GM23338 (cell line): ENCODE measurements at regions not wholly inside any gene's neighbourhood (a gene's known extent, or its start where the extent isn't known, plus 50 kb on each side); places are given as distances from the start of the nearest gene placed in this dataset.

Experiments used
- ATAC-seq: fragments of 200-7000 bp; cut with Tn5 transposase; 3 replicates; pipeline ENCODE4 v1.9.1; 2020
- DNase-seq: peaks from one replicate; pipeline ENCODE4 v3.0.0-alpha.2; 2015; ENCODE audit warnings: low spot score
- H2AFZ ChIP-seq: fragments of 200-600 bp; sonication (generic); 2 replicates; pipeline ENCODE4 v1.8.0; 2016; ENCODE audit warnings: antibody characterized with exemption, mild to moderate bottlenecking, moderate library complexity
- H3F3A ChIP-seq: fragments of 200-600 bp; sonication (generic); replicated peaks from 2 replicates; pipeline ENCODE4 v1.8.0; 2017; ENCODE audit warnings: antibody characterized with exemption, mixed run types, low read depth
- H3K27ac ChIP-seq: fragments of 200-600 bp; sonication (generic); 2 replicates; pipeline ENCODE4 v1.6.1; 2016; ENCODE audit warnings: low read depth
- H3K27me3 ChIP-seq: fragments of 200-600 bp; sonication (generic); 2 replicates; pipeline ENCODE4 v1.8.0; 2016; ENCODE audit warnings: mild to moderate bottlenecking, mixed run types, moderate library complexity; ENCODE audit not compliant: insufficient read depth
- H3K36me3 ChIP-seq: fragments of 200-600 bp; sonication (generic); 2 replicates; pipeline ENCODE4 v1.8.0; 2016; ENCODE audit warnings: mild to moderate bottlenecking; ENCODE audit not compliant: insufficient read depth
- H3K4me1 ChIP-seq: fragments of 200-600 bp; sonication (generic); 2 replicates; pipeline ENCODE4 v1.8.0; 2016; ENCODE audit warnings: mild to moderate bottlenecking, moderate library complexity; ENCODE audit not compliant: insufficient read depth
- H3K4me2 ChIP-seq: fragments of 200-600 bp; sonication (generic); 2 replicates; pipeline ENCODE4 v1.7.1; 2017; ENCODE audit warnings: mixed run types
- H3K4me3 ChIP-seq: fragments of 200-600 bp; sonication (generic); 2 replicates; pipeline ENCODE4 v1.6.1; 2016; ENCODE audit warnings: mixed run types
- H3K79me2 ChIP-seq: fragments of 200-600 bp; sonication (generic); replicated peaks from 2 replicates; pipeline ENCODE4 v1.8.0; 2017; ENCODE audit warnings: mild to moderate bottlenecking; ENCODE audit not compliant: insufficient read depth
- H3K9me2 ChIP-seq: fragments of 200-600 bp; sonication (generic); 2 replicates; pipeline ENCODE4 v1.8.0; 2017; ENCODE audit not compliant: insufficient read depth
- H4K20me1 ChIP-seq: fragments of 200-600 bp; sonication (generic); replicated peaks from 2 replicates; pipeline ENCODE4 v1.8.0; 2017; ENCODE audit warnings: mild to moderate bottlenecking; ENCODE audit not compliant: insufficient read depth
- H3K27ac Mint-ChIP-seq: 2 replicates; pipeline ENCODE4 v1.8.0; 2020; ENCODE audit warnings: inconsistent platforms, mild to moderate bottlenecking, moderate library complexity, mixed read lengths
- H3K27me3 Mint-ChIP-seq: 3 replicates; pipeline ENCODE4 v1.8.0; 2022; ENCODE audit warnings: low read depth, mild to moderate bottlenecking, moderate library complexity, mixed read lengths, inconsistent platforms; ENCODE audit not compliant: insufficient read depth, poor library complexity
- H3K36me3 Mint-ChIP-seq: 3 replicates; pipeline ENCODE4 v1.8.0; 2021; ENCODE audit warnings: low read depth, mild to moderate bottlenecking, inconsistent platforms, moderate library complexity, mixed read lengths
- H3K4me1 Mint-ChIP-seq: 3 replicates; pipeline ENCODE4 v1.8.0; 2020; ENCODE audit warnings: mild to moderate bottlenecking, inconsistent platforms, mixed read lengths
- H3K4me3 Mint-ChIP-seq: 3 replicates; pipeline ENCODE4 v1.8.0; 2021; ENCODE audit warnings: moderate library complexity, mild to moderate bottlenecking, inconsistent platforms, mixed read lengths
- H3K9me3 Mint-ChIP-seq: 3 replicates; pipeline ENCODE4 v1.8.0; 2020; ENCODE audit warnings: moderate library complexity, mild to moderate bottlenecking, inconsistent platforms, mixed read lengths
- CREB1 ChIP-seq: fragments of 250-450 bp; sonication (Bioruptor Pico); IDR thresholded peaks from 2 replicates; pipeline ENCODE4 v1.5.0; 2020; ENCODE audit warnings: low read depth, mild to moderate bottlenecking, moderate library complexity
- CTCF ChIP-seq, 2 experiments: fragments of 200-600 bp in 1 of 2; sonication (generic) in 1 of 2; conservative IDR thresholded peaks; 2 replicates each; pipeline versions ENCODE4 v1.5.1 to v1.6.1; 2016 to 2017; ENCODE audit warnings: antibody characterized with exemption in 2 of 2, low read depth in 2 of 2, mild to moderate bottlenecking in 2 of 2, moderate library complexity in 1 of 2
- EZH2 ChIP-seq: fragments of 200-600 bp; sonication (generic); IDR thresholded peaks from one replicate; pipeline ENCODE4 v1.8.0; 2017; ENCODE audit warnings: antibody characterized with exemption, mild to moderate bottlenecking, low read depth; ENCODE audit not compliant: unreplicated experiment
- EZH2phosphoT487 ChIP-seq: fragments of 200-600 bp; sonication (generic); IDR thresholded peaks from one replicate; pipeline ENCODE4 v1.8.1; 2018; ENCODE audit warnings: antibody characterized with exemption; ENCODE audit not compliant: unreplicated experiment
- JUNB ChIP-seq: IDR thresholded peaks from one replicate; pipeline ENCODE4 v1.6.1; 2016; ENCODE audit warnings: antibody characterized with exemption; ENCODE audit not compliant: unreplicated experiment
- NANOG ChIP-seq: IDR thresholded peaks from 2 replicates; pipeline ENCODE4 v1.6.1; 2016; ENCODE audit warnings: antibody characterized with exemption, borderline replicate concordance
- POLR2AphosphoS5 ChIP-seq: IDR thresholded peaks from 2 replicates; pipeline ENCODE4 v1.6.1; 2016; ENCODE audit warnings: antibody characterized with exemption, low read depth
- STAT1 ChIP-seq: IDR thresholded peaks from one replicate; pipeline ENCODE4 v1.6.1; 2016; ENCODE audit warnings: antibody characterized with exemption; ENCODE audit not compliant: unreplicated experiment
- ZNF114 ChIP-seq: fragments of 250-450 bp; sonication (Bioruptor Pico); IDR thresholded peaks from 2 replicates; pipeline ENCODE4 v1.5.0; 2020; ENCODE audit warnings: mild to moderate bottlenecking, moderate library complexity
- ZNF331 ChIP-seq: fragments of 250-450 bp; sonication (Bioruptor Pico); IDR thresholded peaks from 2 replicates; pipeline ENCODE4 v1.5.0; 2020; ENCODE audit warnings: low read depth, mild to moderate bottlenecking, moderate library complexity
- TF ChIP-seq, protein P1 (sequence below): fragments of 250-450 bp; sonication (Bioruptor Pico); IDR thresholded peaks from 2 replicates; pipeline ENCODE4 v1.5.0; 2020; ENCODE audit warnings: mild to moderate bottlenecking, moderate library complexity
- TF ChIP-seq, protein P2 (sequence below): IDR thresholded peaks from 2 replicates; pipeline ENCODE4 v1.6.1; 2016; ENCODE audit warnings: antibody characterized with exemption
- TF ChIP-seq, protein P3 (sequence below): IDR thresholded peaks from one replicate; pipeline ENCODE4 v1.6.1; 2018; ENCODE audit warnings: antibody characterized with exemption; ENCODE audit not compliant: unreplicated experiment

DNA sequence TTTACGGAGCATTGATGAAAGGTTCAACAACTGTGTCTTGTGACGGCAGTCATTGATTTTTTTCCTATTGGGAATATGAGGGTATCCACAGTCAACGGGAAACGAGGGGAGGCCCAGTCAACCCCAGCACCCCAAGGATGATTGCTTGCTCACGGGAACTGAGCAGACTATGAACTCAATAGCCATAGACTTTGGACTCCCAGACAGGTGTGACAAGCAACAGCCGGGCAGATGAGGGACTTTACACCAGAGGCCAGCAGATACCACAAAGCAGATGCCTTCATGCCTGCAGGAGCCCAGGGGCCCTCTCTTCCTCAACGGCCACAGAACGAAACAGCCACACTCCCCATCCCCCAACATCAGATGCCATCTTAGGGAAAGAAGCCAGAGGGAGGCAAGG is 80.3 kb upstream of the FLT1 start:
- peaks cover 8% of the 10 kb centered on the region for H3K9me2 ChIP-seq
- no peak for DNase-seq
- no peak overlapping the region for H3K27ac ChIP-seq
- H3K36me3 Mint-ChIP-seq: no peaks in the 10 kb centered on the region
- no peak for ATAC-seq
- no peaks in the 10 kb centered on the region for H3F3A ChIP-seq
- H3K27ac Mint-ChIP-seq: no peak overlapping the region
- H3K36me3 ChIP-seq: no peaks in the 10 kb centered on the region
- H3K9me3 Mint-ChIP-seq: no peaks in the 10 kb centered on the region
- no peaks in the 10 kb centered on the region for H3K4me1 ChIP-seq
- H2AFZ ChIP-seq: no peak overlapping the region
- no peak overlapping the region for H3K4me2 ChIP-seq
- no peaks in the 10 kb centered on the region for H3K27me3 ChIP-seq
- TF ChIP-seq, protein P1, sequence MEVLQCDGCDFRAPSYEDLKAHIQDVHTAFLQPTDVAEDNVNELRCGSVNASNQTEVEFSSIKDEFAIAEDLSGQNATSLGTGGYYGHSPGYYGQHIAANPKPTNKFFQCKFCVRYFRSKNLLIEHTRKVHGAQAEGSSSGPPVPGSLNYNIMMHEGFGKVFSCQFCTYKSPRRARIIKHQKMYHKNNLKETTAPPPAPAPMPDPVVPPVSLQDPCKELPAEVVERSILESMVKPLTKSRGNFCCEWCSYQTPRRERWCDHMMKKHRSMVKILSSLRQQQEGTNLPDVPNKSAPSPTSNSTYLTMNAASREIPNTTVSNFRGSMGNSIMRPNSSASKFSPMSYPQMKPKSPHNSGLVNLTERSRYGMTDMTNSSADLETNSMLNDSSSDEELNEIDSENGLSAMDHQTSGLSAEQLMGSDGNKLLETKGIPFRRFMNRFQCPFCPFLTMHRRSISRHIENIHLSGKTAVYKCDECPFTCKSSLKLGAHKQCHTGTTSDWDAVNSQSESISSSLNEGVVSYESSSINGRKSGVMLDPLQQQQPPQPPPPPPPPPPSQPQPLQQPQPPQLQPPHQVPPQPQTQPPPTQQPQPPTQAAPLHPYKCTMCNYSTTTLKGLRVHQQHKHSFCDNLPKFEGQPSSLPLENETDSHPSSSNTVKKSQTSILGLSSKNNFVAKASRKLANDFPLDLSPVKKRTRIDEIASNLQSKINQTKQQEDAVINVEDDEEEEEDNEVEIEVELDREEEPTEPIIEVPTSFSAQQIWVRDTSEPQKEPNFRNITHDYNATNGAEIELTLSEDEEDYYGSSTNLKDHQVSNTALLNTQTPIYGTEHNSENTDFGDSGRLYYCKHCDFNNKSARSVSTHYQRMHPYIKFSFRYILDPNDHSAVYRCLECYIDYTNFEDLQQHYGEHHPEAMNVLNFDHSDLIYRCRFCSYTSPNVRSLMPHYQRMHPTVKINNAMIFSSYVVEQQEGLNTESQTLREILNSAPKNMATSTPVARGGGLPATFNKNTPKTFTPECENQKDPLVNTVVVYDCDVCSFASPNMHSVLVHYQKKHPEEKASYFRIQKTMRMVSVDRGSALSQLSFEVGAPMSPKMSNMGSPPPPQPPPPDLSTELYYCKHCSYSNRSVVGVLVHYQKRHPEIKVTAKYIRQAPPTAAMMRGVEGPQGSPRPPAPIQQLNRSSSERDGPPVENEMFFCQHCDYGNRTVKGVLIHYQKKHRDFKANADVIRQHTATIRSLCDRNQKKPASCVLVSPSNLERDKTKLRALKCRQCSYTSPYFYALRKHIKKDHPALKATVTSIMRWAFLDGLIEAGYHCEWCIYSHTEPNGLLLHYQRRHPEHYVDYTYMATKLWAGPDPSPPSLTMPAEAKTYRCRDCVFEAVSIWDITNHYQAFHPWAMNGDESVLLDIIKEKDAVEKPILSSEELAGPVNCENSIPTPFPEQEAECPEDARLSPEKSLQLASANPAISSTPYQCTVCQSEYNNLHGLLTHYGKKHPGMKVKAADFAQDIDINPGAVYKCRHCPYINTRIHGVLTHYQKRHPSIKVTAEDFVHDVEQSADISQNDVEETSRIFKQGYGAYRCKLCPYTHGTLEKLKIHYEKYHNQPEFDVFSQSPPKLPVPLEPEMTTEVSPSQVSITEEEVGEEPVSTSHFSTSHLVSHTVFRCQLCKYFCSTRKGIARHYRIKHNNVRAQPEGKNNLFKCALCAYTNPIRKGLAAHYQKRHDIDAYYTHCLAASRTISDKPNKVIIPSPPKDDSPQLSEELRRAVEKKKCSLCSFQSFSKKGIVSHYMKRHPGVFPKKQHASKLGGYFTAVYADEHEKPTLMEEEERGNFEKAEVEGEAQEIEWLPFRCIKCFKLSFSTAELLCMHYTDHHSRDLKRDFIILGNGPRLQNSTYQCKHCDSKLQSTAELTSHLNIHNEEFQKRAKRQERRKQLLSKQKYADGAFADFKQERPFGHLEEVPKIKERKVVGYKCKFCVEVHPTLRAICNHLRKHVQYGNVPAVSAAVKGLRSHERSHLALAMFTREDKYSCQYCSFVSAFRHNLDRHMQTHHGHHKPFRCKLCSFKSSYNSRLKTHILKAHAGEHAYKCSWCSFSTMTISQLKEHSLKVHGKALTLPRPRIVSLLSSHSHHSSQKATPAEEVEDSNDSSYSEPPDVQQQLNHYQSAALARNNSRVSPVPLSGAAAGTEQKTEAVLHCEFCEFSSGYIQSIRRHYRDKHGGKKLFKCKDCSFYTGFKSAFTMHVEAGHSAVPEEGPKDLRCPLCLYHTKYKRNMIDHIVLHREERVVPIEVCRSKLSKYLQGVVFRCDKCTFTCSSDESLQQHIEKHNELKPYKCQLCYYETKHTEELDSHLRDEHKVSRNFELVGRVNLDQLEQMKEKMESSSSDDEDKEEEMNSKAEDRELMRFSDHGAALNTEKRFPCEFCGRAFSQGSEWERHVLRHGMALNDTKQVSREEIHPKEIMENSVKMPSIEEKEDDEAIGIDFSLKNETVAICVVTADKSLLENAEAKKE (CRISPR knock-in tag): no peak
- TF ChIP-seq EZH2 (no peak), CTCF (conservative IDR thresholded peaks at IDR 0.05; ENCODE audit: low read depth in 2 of 2) (no peak), ZNF114 (CRISPR knock-in tag) (no peak), NANOG (no peak), CREB1 (CRISPR knock-in tag) (no peak), JUNB (no peak), ZNF331 (CRISPR knock-in tag) (no peak), POLR2AphosphoS5 (no peak), EZH2phosphoT487 (no peak), STAT1 (no peak)
- TF ChIP-seq, protein P2, sequence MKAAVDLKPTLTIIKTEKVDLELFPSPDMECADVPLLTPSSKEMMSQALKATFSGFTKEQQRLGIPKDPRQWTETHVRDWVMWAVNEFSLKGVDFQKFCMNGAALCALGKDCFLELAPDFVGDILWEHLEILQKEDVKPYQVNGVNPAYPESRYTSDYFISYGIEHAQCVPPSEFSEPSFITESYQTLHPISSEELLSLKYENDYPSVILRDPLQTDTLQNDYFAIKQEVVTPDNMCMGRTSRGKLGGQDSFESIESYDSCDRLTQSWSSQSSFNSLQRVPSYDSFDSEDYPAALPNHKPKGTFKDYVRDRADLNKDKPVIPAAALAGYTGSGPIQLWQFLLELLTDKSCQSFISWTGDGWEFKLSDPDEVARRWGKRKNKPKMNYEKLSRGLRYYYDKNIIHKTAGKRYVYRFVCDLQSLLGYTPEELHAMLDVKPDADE: no peak
- TF ChIP-seq, protein P3, sequence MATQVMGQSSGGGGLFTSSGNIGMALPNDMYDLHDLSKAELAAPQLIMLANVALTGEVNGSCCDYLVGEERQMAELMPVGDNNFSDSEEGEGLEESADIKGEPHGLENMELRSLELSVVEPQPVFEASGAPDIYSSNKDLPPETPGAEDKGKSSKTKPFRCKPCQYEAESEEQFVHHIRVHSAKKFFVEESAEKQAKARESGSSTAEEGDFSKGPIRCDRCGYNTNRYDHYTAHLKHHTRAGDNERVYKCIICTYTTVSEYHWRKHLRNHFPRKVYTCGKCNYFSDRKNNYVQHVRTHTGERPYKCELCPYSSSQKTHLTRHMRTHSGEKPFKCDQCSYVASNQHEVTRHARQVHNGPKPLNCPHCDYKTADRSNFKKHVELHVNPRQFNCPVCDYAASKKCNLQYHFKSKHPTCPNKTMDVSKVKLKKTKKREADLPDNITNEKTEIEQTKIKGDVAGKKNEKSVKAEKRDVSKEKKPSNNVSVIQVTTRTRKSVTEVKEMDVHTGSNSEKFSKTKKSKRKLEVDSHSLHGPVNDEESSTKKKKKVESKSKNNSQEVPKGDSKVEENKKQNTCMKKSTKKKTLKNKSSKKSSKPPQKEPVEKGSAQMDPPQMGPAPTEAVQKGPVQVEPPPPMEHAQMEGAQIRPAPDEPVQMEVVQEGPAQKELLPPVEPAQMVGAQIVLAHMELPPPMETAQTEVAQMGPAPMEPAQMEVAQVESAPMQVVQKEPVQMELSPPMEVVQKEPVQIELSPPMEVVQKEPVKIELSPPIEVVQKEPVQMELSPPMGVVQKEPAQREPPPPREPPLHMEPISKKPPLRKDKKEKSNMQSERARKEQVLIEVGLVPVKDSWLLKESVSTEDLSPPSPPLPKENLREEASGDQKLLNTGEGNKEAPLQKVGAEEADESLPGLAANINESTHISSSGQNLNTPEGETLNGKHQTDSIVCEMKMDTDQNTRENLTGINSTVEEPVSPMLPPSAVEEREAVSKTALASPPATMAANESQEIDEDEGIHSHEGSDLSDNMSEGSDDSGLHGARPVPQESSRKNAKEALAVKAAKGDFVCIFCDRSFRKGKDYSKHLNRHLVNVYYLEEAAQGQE: no peak
- no peak overlapping the region for H3K4me3 ChIP-seq
- no peak overlapping the region for H3K4me3 Mint-ChIP-seq
- peaks cover 9% of the 10 kb centered on the region for H3K27me3 Mint-ChIP-seq
- no peaks in the 10 kb centered on the region for H3K79me2 ChIP-seq
- no peaks in the 10 kb centered on the region for H4K20me1 ChIP-seq
- peaks cover 22% of the 10 kb centered on the region for H3K4me1 Mint-ChIP-seq
